ENCODE measurements at regions not wholly inside any gene's neighbourhood (a gene's known extent, or its start where the extent isn't known, plus 50 kb on each side); places are given as distances from the start of the nearest gene placed in this dataset.

DNA sequence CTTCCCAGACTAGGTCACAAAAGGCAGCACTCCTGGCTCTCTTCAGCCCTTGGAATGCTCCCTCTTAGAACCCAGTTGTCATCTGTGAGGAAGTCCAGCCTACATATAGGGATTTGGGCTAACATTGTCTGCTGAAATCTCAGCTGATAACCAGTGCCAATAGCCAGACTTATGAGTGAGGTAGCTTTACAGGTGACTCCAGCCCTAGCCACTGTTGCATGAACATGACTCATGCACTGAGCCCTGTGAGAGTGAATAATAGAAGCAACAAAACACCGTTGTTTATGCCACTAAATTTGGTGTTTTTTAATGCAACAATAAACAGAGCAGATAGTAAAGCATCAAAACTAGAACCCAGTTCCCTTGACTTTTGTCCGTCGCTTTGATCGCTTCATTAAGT lies 433.2 kb downstream of the STIM2 start:
- no peak for TF ChIP-seq EZH2 (IDR thresholded peaks at IDR 0.05)
- TF ChIP-seq POLR2AphosphoS5 (IDR thresholded peaks at IDR 0.05; ENCODE audit: borderline replicate concordance, low read depth, low read length): no peak
- TF ChIP-seq FOXP2 (optimal IDR thresholded peaks at IDR 0.05; ENCODE audit: control extremely low read depth, extremely low read length, insufficient read depth): no peak
